Fibroblast of lung (primary cell): ENCODE measurements at regions not wholly inside any gene's neighbourhood (a gene's known extent, or its start where the extent isn't known, plus 50 kb on each side); places are given as distances from the start of the nearest gene placed in this dataset.

ENCODE experiments used
- EZH2 ChIP-seq: IDR thresholded peaks from 2 replicates; pipeline ENCODE4 v1.5.1; 2012; ENCODE audit warnings: low read length, control low read depth, mild to moderate bottlenecking; ENCODE audit errors: missing control alignments
- TF ChIP-seq, protein P1 (sequence below), 2 donors: IDR thresholded peaks in 1 of 2; conservative IDR thresholded peaks in 1 of 2; 1 replicate in 1 of 2; 2 replicates in 1 of 2; pipeline ENCODE4 v1.5.1; 2011 to 2012; ENCODE audit warnings: low read length in 2 of 2, control low read depth in 1 of 2, inconsistent platforms in 1 of 2, low read depth in 1 of 2, mild to moderate bottlenecking in 1 of 2

DNA sequence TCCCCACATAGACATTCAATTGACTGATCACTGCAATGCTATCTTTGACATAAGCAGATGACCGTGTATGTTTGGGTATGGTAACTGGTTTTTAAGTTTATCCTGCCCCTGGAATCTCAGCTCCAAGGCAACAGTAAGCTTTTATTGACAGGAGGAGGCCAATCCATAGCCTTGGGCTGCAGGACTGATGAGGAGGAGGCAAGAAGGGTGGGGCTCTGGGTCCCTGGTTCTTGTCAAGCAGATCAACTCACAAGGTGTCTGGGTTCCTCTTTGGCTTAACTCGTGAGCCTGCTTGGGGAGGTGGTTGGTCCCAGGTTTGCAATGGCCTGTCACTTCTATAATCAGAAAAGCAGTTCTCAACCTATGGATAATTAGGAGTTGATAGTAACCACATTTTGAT lies 113.2 kb upstream of the STX18 start:
- TF ChIP-seq, protein P1, sequence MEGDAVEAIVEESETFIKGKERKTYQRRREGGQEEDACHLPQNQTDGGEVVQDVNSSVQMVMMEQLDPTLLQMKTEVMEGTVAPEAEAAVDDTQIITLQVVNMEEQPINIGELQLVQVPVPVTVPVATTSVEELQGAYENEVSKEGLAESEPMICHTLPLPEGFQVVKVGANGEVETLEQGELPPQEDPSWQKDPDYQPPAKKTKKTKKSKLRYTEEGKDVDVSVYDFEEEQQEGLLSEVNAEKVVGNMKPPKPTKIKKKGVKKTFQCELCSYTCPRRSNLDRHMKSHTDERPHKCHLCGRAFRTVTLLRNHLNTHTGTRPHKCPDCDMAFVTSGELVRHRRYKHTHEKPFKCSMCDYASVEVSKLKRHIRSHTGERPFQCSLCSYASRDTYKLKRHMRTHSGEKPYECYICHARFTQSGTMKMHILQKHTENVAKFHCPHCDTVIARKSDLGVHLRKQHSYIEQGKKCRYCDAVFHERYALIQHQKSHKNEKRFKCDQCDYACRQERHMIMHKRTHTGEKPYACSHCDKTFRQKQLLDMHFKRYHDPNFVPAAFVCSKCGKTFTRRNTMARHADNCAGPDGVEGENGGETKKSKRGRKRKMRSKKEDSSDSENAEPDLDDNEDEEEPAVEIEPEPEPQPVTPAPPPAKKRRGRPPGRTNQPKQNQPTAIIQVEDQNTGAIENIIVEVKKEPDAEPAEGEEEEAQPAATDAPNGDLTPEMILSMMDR (conservative IDR thresholded peaks at IDR 0.05 in 1 of 2, IDR thresholded peaks at IDR 0.05 in 1 of 2; ENCODE audit: low read depth in 1 of 2, low read length in 2 of 2), result no peak
- no peak for TF ChIP-seq EZH2
